HCT116 (cell line): ENCODE measurements at regions not wholly inside any gene's neighbourhood (a gene's known extent, or its start where the extent isn't known, plus 50 kb on each side); places are given as distances from the start of the nearest gene placed in this dataset.

Experiments used
- ATAC-seq: fragments of 200-7000 bp; cut with Tn5 transposase; 2 replicates; pipeline ENCODE4 v1.9.1; 2020; ENCODE audit warnings: mild to moderate bottlenecking, moderate library complexity
- BruUV-seq: library from RNA; stranded (reverse); fragments of 400-500 nt; replicated peaks from 2 replicates; lab custom pipeline; 2021; lab: Mats Ljungman, UMichigan
- CTCF ChIA-PET: fragments of 300-600 bp; sonication (Branson Sonifier 250); formaldehyde crosslinking; loops from one replicate; lab custom pipeline; 2021; ENCODE audit warnings: antibody characterized with exemption; lab: Charles Lee
- POLR2A ChIA-PET: fragments of 300-600, 350-600 bp; sonication (Branson Sonifier 250); formaldehyde crosslinking; loops from one replicate; lab custom pipeline; 2021; ENCODE audit warnings: antibody characterized with exemption; lab: Charles Lee
- RAD21 ChIA-PET, 2 experiments: fragments of 300-600 bp; sonication (Branson Sonifier 250); formaldehyde crosslinking; loops; one replicate each; lab custom pipeline; 2023; ENCODE audit warnings: low total read pairs in 2 of 2; ENCODE audit not compliant: uncharacterized antibody in 2 of 2, unreplicated experiment in 2 of 2, low non-redundant PET in 1 of 2; lab: Charles Lee
- DNase-seq: peaks from one replicate; pipeline ENCODE4 v3.0.0-alpha.2; 2010; ENCODE audit warnings: low read depth, low spot score
- H2AFZ ChIP-seq: fragments of 200-600 bp; shearing (Covaris generic), sonication (generic); 2 replicates; pipeline ENCODE4 v1.6.1; 2017; ENCODE audit warnings: low read depth, mixed run types, mixed read lengths, antibody characterized with exemption, low read length; ENCODE audit not compliant: poor library complexity, severe bottlenecking
- H3K27ac ChIP-seq: 2 replicates; pipeline ENCODE4 v1.5.1; 2012; ENCODE audit warnings: low read depth, low read length
- H3K27me3 ChIP-seq: fragments of 200-600 bp; sonication (generic); 2 replicates; pipeline ENCODE4 v1.6.1; 2016; ENCODE audit warnings: mixed run types, low read length, mixed read lengths; ENCODE audit not compliant: insufficient read depth
- H3K36me3 ChIP-seq, 2 experiments: fragments of 200-500 bp in 1 of 2; fragments of 200-600 bp in 1 of 2; sonication (Bioruptor generic) in 1 of 2; sonication (generic) in 1 of 2; 2 replicates each; pipeline versions ENCODE4 v1.5.1 to v1.6.1; 2014 to 2016; ENCODE audit warnings: low read length in 2 of 2, inconsistent platforms in 1 of 2, mixed read lengths in 1 of 2, mixed run types in 1 of 2; ENCODE audit not compliant: insufficient read depth in 2 of 2, control insufficient read depth in 1 of 2
- H3K4me1 ChIP-seq, 2 experiments: fragments of 200-600 bp in 1 of 2; sonication (generic) in 1 of 2; 2 replicates each; pipeline versions ENCODE4 v1.5.1 to v1.6.1; 2012 to 2017; ENCODE audit warnings: low read length in 2 of 2, inconsistent platforms in 1 of 2, mild to moderate bottlenecking in 1 of 2, mixed read lengths in 1 of 2, mixed run types in 1 of 2, moderate library complexity in 1 of 2; ENCODE audit not compliant: insufficient read depth in 2 of 2, control insufficient read depth in 1 of 2
- H3K4me2 ChIP-seq: fragments of 200-600 bp; sonication (generic); 2 replicates; pipeline ENCODE4 v1.6.1; 2017; ENCODE audit warnings: mixed run types, low read length, mixed read lengths
- H3K4me3 ChIP-seq, 2 experiments: fragments of 200-600 bp in 1 of 2; sonication (generic) in 1 of 2; replicated peaks in 1 of 2; 2 replicates each; pipeline ENCODE4 v1.5.1; 2011 to 2016; ENCODE audit warnings: low read length in 2 of 2, control low read depth in 1 of 2, low read depth in 1 of 2, mild to moderate bottlenecking in 1 of 2, mixed read lengths in 1 of 2, mixed run types in 1 of 2
- H3K79me2 ChIP-seq: fragments of 200-600 bp; sonication (generic); 2 replicates; pipeline ENCODE4 v1.6.1; 2017; ENCODE audit warnings: mild to moderate bottlenecking, mixed run types, low read length, moderate library complexity, mixed read lengths; ENCODE audit not compliant: insufficient read depth
- H3K9ac ChIP-seq: fragments of 200-600 bp; sonication (generic); 2 replicates; pipeline ENCODE4 v1.6.1; 2016; ENCODE audit warnings: low read length, mixed read lengths
- H3K9me2 ChIP-seq: fragments of 200-600 bp; sonication (generic), shearing (Covaris generic); 2 replicates; pipeline ENCODE4 v1.6.1; 2017; ENCODE audit warnings: mixed run types, mild to moderate bottlenecking, moderate library complexity; ENCODE audit not compliant: insufficient read depth
- H3K9me3 ChIP-seq, 2 experiments: fragments of 200-500 bp in 1 of 2; fragments of 200-600 bp in 1 of 2; sonication (Bioruptor generic) in 1 of 2; sonication (generic) in 1 of 2; 2 replicates each; pipeline ENCODE4 v1.6.1; 2014 to 2017; ENCODE audit warnings: low read length in 2 of 2, mixed read lengths in 2 of 2, inconsistent platforms in 1 of 2, low read depth in 1 of 2, mild to moderate bottlenecking in 1 of 2, mixed run types in 1 of 2, moderate library complexity in 1 of 2; ENCODE audit not compliant: control insufficient read depth in 1 of 2, insufficient read depth in 1 of 2
- H4K20me1 ChIP-seq: fragments of 200-600 bp; sonication (generic), shearing (Covaris generic); 2 replicates; pipeline ENCODE4 v1.6.1; 2017; ENCODE audit warnings: mixed run types, mild to moderate bottlenecking, moderate library complexity; ENCODE audit not compliant: insufficient read depth
- ATF3 ChIP-seq: IDR thresholded peaks from 2 replicates; pipeline ENCODE4 v1.6.1; 2012
- CBX3 ChIP-seq: IDR thresholded peaks from 2 replicates; pipeline ENCODE4 v1.6.1; 2012; ENCODE audit warnings: low read depth
- CEBPB ChIP-seq: IDR thresholded peaks from 2 replicates; pipeline ENCODE4 v1.6.1; 2012; ENCODE audit warnings: low read depth
- EZH2 ChIP-seq: fragments of 200-600 bp; sonication (generic); IDR thresholded peaks from 2 replicates; pipeline ENCODE4 v1.6.1; 2017; ENCODE audit warnings: antibody characterized with exemption, mixed run types
- EZH2phosphoT487 ChIP-seq: fragments of 200-600 bp; IDR thresholded peaks from 2 replicates; pipeline ENCODE4 v1.6.1; 2018; ENCODE audit warnings: antibody characterized with exemption, borderline replicate concordance
- FOSL1 ChIP-seq: IDR thresholded peaks from 2 replicates; pipeline ENCODE4 v1.6.1; 2012; ENCODE audit warnings: low read depth
- JUND ChIP-seq: IDR thresholded peaks from 2 replicates; pipeline ENCODE4 v1.6.1; 2012
- POLR2AphosphoS5 ChIP-seq: IDR thresholded peaks from 2 replicates; pipeline ENCODE4 v1.6.1; 2011; ENCODE audit warnings: mild to moderate bottlenecking, low read depth, low read length, moderate library complexity
- REST ChIP-seq: IDR thresholded peaks from 2 replicates; pipeline ENCODE4 v1.6.1; 2012; ENCODE audit warnings: low read depth
- SIN3A ChIP-seq: IDR thresholded peaks from 2 replicates; pipeline ENCODE4 v1.6.1; 2012; ENCODE audit warnings: low read depth
- SRF ChIP-seq: IDR thresholded peaks from 2 replicates; pipeline ENCODE4 v1.6.1; 2012; ENCODE audit warnings: low read depth
- TCF7L2 ChIP-seq: IDR thresholded peaks from 2 replicates; pipeline ENCODE4 v1.7.0; 2011; ENCODE audit warnings: borderline replicate concordance, inconsistent platforms; ENCODE audit not compliant: insufficient read depth, insufficient read length; ENCODE audit errors: extremely low read depth
- YY1 ChIP-seq: IDR thresholded peaks from 2 replicates; pipeline ENCODE4 v1.6.1; 2011; ENCODE audit warnings: low read length, low read depth, moderate library complexity, mild to moderate bottlenecking; ENCODE audit not compliant: insufficient replicate concordance; ENCODE audit errors: extremely low read depth
- ZBTB33 ChIP-seq: IDR thresholded peaks from 2 replicates; pipeline ENCODE4 v1.6.1; 2011; ENCODE audit warnings: mild to moderate bottlenecking, low read length, moderate library complexity; ENCODE audit not compliant: insufficient replicate concordance; ENCODE audit errors: extremely low read depth
- intact Hi-C: fragments of 100-400 bp; cut with micrococcal nuclease; formaldehyde crosslinking; loops from 2 replicates; pipeline ENCODE4 v1.10.0; 2022

- Histone ChIP-seq H3K27me3 (no peaks in the 10 kb centered on the region), H2AFZ (no peak overlapping the region), H3K4me3 (no peak overlapping the region), H3K4me2 (no peak overlapping the region), H3K79me2 (no peaks in the 10 kb centered on the region), H3K4me1 (no peaks in the 10 kb centered on the region), H3K9me2 (no peaks in the 10 kb centered on the region), H3K9ac (no peak overlapping the region), H3K36me3 (no peaks in the 10 kb centered on the region), H3K9me3 (no peaks in the 10 kb centered on the region), H4K20me1 (no peaks in the 10 kb centered on the region), H3K27ac (no peak overlapping the region)
- ChIA-PET CTCF (no interaction called here), POLR2A (no interaction called here), RAD21 (no interaction called here)
- TF ChIP-seq ATF3 (no peak), EZH2 (no peak), SRF (no peak)
- BruUV-seq = no TSS peak
- DNase-seq (no peak), ATAC-seq (no peak)
- intact Hi-C loops = no loop called here
These were observed 53.2 kb upstream of the FNDC3B start for GRCh38 chr3:171986176-171986575.

- no peaks in the 10 kb centered on the region for H3K4me1 ChIP-seq
- ChIA-PET CTCF (no interaction called here), POLR2A (no interaction called here), RAD21 (no interaction called here)
- no peaks in the 10 kb centered on the region for H3K79me2 ChIP-seq
- no peaks in the 10 kb centered on the region for H3K9me3 ChIP-seq
- H3K27ac ChIP-seq = no peak overlapping the region
- H3K4me2 ChIP-seq = no peak overlapping the region
- no peak for TF ChIP-seq TCF7L2
- no peak for TF ChIP-seq YY1
- TF ChIP-seq EZH2phosphoT487 = no peak
- TF ChIP-seq CEBPB = no peak
- TF ChIP-seq ATF3 = no peak
- no peak for TF ChIP-seq SIN3A
- no peak for TF ChIP-seq CBX3
- no peak for TF ChIP-seq FOSL1
- no peak for TF ChIP-seq ZBTB33
- no peak for TF ChIP-seq EZH2
- no peak for TF ChIP-seq POLR2AphosphoS5
- no peak for TF ChIP-seq JUND
- no peak for TF ChIP-seq REST
- no peaks in the 10 kb centered on the region for H3K36me3 ChIP-seq
- H2AFZ ChIP-seq = no peak overlapping the region
- ATAC-seq (no peak), DNase-seq (no peak)
- no peaks in the 10 kb centered on the region for H3K9me2 ChIP-seq
- no peaks in the 10 kb centered on the region for H4K20me1 ChIP-seq
- intact Hi-C loops = no loop called here
- no peaks in the 10 kb centered on the region for H3K27me3 ChIP-seq
- no TSS peak for BruUV-seq
- no peak overlapping the region for H3K4me3 ChIP-seq
- H3K9ac ChIP-seq = no peak overlapping the region
These were observed 52.4 kb upstream of the FNDC3B start for GRCh38 chr3:171986757-171987518.
